Vagina (tissue), 2 donors: ENCODE measurements at regions not wholly inside any gene's neighbourhood (a gene's known extent, or its start where the extent isn't known, plus 50 kb on each side); places are given as distances from the start of the nearest gene placed in this dataset. TPM values are rescaled to one million over a fixed set of nuclear protein-coding genes. Genes with fewer than 3 reads are reported as not detected.

ENCODE experiments used
- DNase-seq, 2 donors: peaks; one replicate each; pipeline ENCODE4 v3.0.0-alpha.2; 2017; ENCODE audit errors: extremely low spot score in 2 of 2
- H3K27ac ChIP-seq: fragments of 200-600 bp; sonication (generic); one replicate; pipeline ENCODE4 v1.5.1; 2019
- H3K27me3 ChIP-seq: fragments of 200-600 bp; sonication (generic); one replicate; pipeline ENCODE4 v1.5.1; 2019
- H3K36me3 ChIP-seq, 2 donors: fragments of 200-600 bp; sonication (generic); one replicate each; pipeline ENCODE4 v1.5.1; 2017 to 2019
- H3K4me1 ChIP-seq: fragments of 200-600 bp; sonication (generic); one replicate; pipeline ENCODE4 v1.5.1; 2019
- H3K4me3 ChIP-seq, 2 donors: fragments of 200-600 bp; sonication (generic); 1 replicate in 1 of 2; 2 replicates in 1 of 2; pipeline ENCODE4 v1.5.1; 2016 to 2019
- H3K9me3 ChIP-seq: fragments of 200-600 bp; sonication (generic); one replicate; pipeline ENCODE4 v1.5.1; 2019
- CTCF ChIP-seq, 3 experiments: fragments of 450-650 bp in 2 of 3; fragments of 200-600 bp in 1 of 3; sonication (generic) in 1 of 3; IDR thresholded peaks; one replicate each; pipeline ENCODE4 v1.5.1; 2017 to 2019; ENCODE audit warnings: antibody characterized with exemption in 3 of 3, mild to moderate bottlenecking in 2 of 3, moderate library complexity in 2 of 3
- POLR2A ChIP-seq, 2 donors: fragments of 450-650 bp; IDR thresholded peaks; one replicate each; pipeline ENCODE4 v1.6.1; 2017; ENCODE audit warnings: antibody characterized with exemption in 2 of 2, mild to moderate bottlenecking in 2 of 2, moderate library complexity in 2 of 2
- POLR2AphosphoS5 ChIP-seq, 2 donors: sonication (generic); formaldehyde crosslinking; IDR thresholded peaks; one replicate each; pipeline ENCODE4 v1.9.0; 2017; ENCODE audit warnings: antibody characterized with exemption in 2 of 2, mild to moderate bottlenecking in 2 of 2, low read depth in 1 of 2; ENCODE audit not compliant: insufficient read depth in 1 of 2
- intact Hi-C: fragments of 100-400 bp; cut with DNase I; formaldehyde crosslinking; loops from one replicate; pipeline ENCODE4 v1.15.1; 2023
- small RNA-seq: library from RNA; depleted of rRNA; stranded (forward); fragments of <200 nt; gene quantifications from one replicate; pipeline ENCODE3, GENCODE V24; 2016

DNA sequence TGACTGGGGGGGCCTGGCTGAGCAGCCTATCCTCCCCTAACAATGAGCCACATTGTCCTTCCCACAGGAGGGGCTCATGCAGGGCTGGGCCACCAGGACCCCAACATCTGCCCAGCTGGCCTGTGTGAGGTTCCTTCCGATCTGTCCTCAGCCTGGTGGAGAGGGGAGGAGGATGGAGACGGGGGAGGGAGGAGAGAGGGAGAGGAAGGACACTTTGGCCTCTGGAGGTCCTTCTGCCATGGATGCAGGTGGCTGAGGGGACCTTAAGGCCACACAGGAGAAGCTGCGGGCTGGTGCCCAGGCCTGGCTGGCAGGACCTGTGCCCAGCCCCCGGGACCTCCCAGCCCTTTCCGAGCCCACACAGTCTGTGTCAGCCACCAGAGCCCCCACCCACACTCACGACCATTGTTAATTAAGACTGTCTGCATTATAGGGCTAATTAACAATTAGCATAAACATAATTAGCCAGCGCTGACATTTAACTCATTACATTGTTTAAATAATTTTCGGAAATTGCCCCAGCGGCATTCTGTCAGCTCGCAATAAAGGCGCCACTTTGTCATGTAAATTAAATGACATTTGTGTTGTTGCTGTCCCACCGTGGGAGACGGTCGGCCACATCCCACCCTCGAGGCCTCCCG is 53.0 kb upstream of the NKX1-1 start:
- Histone ChIP-seq H3K36me3 (no peaks in the 10 kb centered on the region), H3K4me1 (no peaks in the 10 kb centered on the region), H3K27ac (no peak overlapping the region), H3K9me3 (no peaks in the 10 kb centered on the region), H3K4me3 (no peak overlapping the region), H3K27me3 (no peaks in the 10 kb centered on the region)
- no peak for TF ChIP-seq CTCF (IDR thresholded peaks at IDR 0.05)
- TF ChIP-seq POLR2A (IDR thresholded peaks at IDR 0.05), result no peak
- no peak for TF ChIP-seq POLR2AphosphoS5 (IDR thresholded peaks at IDR 0.05; ENCODE audit: insufficient read depth in 1 of 2, low read depth in 1 of 2)
- no peak for DNase-seq
- intact Hi-C loops, result no loop called here

DNA sequence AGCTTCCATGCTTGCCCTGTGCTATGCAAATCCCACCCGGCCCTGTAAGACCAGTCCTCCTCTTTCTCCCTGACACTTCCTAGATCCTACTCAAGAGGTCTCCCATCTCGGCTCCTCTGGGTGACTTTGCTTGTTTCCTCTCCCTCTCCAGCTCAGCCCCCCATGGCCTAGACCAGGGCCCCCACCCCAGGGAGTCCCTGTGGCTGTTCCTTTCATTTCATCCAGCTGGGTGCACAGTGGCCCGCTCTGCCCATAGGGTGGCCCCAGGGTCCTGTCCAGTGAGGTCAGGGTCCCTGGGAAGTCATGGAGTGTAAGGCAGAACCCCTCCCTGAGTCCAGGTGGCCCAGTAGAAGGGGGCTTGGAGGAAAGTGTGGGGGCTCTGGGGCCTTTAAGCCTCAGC is 52.3 kb upstream of the NKX1-1 start:
- Histone ChIP-seq H3K27me3 (no peaks in the 10 kb centered on the region), H3K4me1 (no peaks in the 10 kb centered on the region), H3K9me3 (no peaks in the 10 kb centered on the region), H3K36me3 (no peaks in the 10 kb centered on the region), H3K4me3 (no peak overlapping the region), H3K27ac (no peak overlapping the region)
- TF ChIP-seq POLR2A (IDR thresholded peaks at IDR 0.05) (no peak), POLR2AphosphoS5 (IDR thresholded peaks at IDR 0.05; ENCODE audit: insufficient read depth in 1 of 2, low read depth in 1 of 2) (no peak), CTCF (IDR thresholded peaks at IDR 0.05) (no peak)
- DNase-seq, result no peak
- intact Hi-C loops, result no loop called here

Small RNAs in the stretch of these regions (small RNA-seq; reads per million reads assigned to genes)
- not detected for gene AC147067.2
